ENCODE measurements at regions not wholly inside any gene's neighbourhood (a gene's known extent, or its start where the extent isn't known, plus 50 kb on each side); places are given as distances from the start of the nearest gene placed in this dataset.

DNA sequence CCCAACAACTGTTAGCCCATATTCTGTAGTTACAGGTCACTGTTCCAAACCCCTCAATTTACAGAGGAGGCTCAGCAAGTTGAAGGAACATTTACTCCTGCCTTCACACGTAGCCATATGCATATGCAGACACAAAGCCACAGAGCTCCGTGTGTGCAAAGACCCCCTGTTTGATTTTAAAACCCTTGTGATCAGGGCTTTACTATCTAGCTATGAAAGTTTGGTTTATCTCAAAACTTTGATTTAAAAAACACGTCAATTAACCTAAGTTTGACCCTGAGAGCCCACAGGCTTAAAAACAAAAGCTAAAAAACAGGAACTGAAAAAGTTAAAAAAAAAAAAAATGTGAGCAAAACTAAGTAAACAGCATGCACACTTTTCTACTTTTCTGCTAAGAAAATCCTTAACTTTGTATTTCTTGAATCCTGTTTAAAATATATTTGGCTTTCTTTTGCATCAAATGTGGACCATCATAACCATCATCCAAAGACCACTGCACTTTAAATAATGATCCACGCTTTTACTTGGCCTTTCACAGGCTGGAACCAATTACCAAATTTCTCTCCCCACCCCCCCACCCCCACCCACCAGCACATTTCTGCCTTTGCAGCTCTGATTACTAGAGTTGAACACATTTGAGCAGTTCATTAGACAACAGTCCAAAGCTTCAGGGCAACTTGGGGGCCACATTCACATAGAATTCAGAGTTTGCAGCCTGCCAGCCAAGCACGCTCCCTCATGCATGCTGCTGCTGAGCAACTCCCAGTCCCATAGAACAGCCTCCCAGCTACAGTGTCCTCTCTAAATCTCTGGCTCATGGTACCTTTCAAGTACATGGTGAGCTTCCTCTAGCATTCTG is 128.8 kb upstream of the MAP3K1 start:
- 60% methylated on average over 2 of the region's 5 CpGs for WGBS (ENCODE audit: insufficient coverage)
- Histone ChIP-seq H3K27ac (ENCODE audit: insufficient read depth in 1 of 2, low read depth in 1 of 2, low read length in 2 of 2, poor library complexity in 1 of 2, severe bottlenecking in 2 of 2) (no peak overlapping the region), H3K27me3 (replicated peaks in 2 of 5; ENCODE audit: control insufficient read depth in 4 of 5, insufficient read depth in 5 of 5, low read length in 4 of 5) (no peaks in the 10 kb centered on the region), H3K36me3 (ENCODE audit: control insufficient read depth in 4 of 4, insufficient read depth in 4 of 4, low read length in 3 of 4) (no peaks in the 10 kb centered on the region), H3K4me3 (ENCODE audit: control insufficient read depth in 1 of 7, extremely low read depth in 1 of 7, insufficient read depth in 4 of 7, low read depth in 2 of 7, low read length in 6 of 7) (no peak overlapping the region), H3K4me1 (ENCODE audit: control extremely low read depth in 1 of 4, control insufficient read depth in 4 of 4, insufficient read depth in 4 of 4, low read length in 3 of 4) (peaks cover 3 to 17% (median 12%) of the 10 kb centered on the region in 4 experiments), H3K9me3 (ENCODE audit: control extremely low read depth in 1 of 5, control insufficient read depth in 4 of 5, insufficient read depth in 2 of 5, low read depth in 1 of 5, low read length in 4 of 5) (peaks cover 0 to 3% (median 0%) of the 10 kb centered on the region in 5 experiments)
- peak; percentile 23 to 77 (median 69) for DNase-seq
- CTCF ChIA-PET = interaction anchor here (0.6 to 1.5 kb wide), 3 partner anchors 11 to 58 kb away, joined by 3 read pairs; no protein-coding TSS in a partner anchor
- POLR2A ChIA-PET = no interaction called here

DNA sequence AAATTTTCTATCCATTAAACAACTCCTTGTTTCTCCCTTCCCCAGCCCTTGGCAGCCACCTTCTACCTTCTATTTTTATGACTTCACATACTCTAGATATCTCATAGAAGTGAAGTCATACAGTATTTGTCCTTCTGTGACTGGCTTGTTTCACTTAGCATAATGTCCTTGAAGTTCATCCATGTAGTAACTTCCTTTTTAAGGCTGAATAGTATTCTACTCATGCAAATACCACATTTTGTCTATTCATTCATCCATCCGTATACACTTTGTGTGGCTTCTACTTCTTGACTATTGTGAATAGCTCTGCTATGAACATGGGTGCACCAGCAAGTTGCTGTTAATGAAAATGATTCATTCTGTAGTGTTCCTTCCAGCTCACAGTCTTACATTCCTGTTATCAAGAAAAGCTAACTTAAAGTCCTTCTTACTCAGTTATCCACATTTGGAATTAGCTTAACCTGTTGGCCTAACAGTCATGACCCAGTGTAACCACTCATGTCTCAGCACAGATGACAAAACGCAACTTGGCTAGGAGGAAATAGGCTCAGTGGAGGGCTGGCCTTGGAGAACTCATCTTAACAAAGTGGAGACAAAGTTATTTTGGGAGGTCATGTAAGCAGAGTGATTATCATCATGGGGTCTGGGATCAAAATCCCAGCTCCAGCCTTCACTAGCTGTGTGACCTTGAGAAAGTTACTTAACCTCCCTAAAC is 129.7 kb upstream of the MAP3K1 start:
- Histone ChIP-seq H3K27me3 (replicated peaks in 2 of 5; ENCODE audit: control insufficient read depth in 4 of 5, insufficient read depth in 5 of 5, low read length in 4 of 5) (no peaks in the 10 kb centered on the region), H3K36me3 (ENCODE audit: control insufficient read depth in 4 of 4, insufficient read depth in 4 of 4, low read length in 3 of 4) (no peaks in the 10 kb centered on the region), H3K4me3 (ENCODE audit: control insufficient read depth in 1 of 7, extremely low read depth in 1 of 7, insufficient read depth in 4 of 7, low read depth in 2 of 7, low read length in 6 of 7) (no peak overlapping the region), H3K27ac (ENCODE audit: insufficient read depth in 1 of 2, low read depth in 1 of 2, low read length in 2 of 2, poor library complexity in 1 of 2, severe bottlenecking in 2 of 2) (no peak overlapping the region), H3K4me1 (ENCODE audit: control extremely low read depth in 1 of 4, control insufficient read depth in 4 of 4, insufficient read depth in 4 of 4, low read length in 3 of 4) (peaks cover 3 to 17% (median 12%) of the 10 kb centered on the region in 4 experiments), H3K9me3 (ENCODE audit: control extremely low read depth in 1 of 5, control insufficient read depth in 4 of 5, insufficient read depth in 2 of 5, low read depth in 1 of 5, low read length in 4 of 5) (peaks cover 0 to 3% (median 0%) of the 10 kb centered on the region in 5 experiments)
- WGBS (ENCODE audit: insufficient coverage) = 100% methylated on average over 2 of the region's 2 CpGs
- ChIA-PET CTCF (interaction anchor here (1.2 to 1.5 kb wide), 2 partner anchors 10 to 15 kb away, joined by 3 read pairs; no protein-coding TSS in a partner anchor), POLR2A (no interaction called here)
- DNase-seq = no peak

DNA sequence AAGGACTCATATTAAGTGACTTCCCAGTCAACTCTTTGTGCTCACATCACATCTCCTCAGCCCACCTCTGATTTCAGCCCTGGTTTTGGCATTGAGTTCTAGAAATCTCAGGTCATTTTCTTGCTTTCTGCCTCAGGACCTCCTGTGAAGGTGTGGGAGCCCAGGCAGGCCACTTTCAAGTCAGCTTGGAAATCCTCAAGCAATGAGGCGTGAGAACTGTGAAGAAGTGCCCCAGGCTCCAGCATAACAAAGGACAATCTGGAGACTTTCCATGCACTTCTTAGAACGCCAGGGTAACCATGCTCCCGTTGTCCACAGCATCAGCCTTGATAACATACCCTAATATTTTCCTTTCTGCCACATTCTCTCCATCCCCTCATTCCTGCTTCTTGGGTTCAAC is 131.2 kb upstream of the MAP3K1 start:
- Histone ChIP-seq H3K27ac (ENCODE audit: insufficient read depth in 1 of 2, low read depth in 1 of 2, low read length in 2 of 2, poor library complexity in 1 of 2, severe bottlenecking in 2 of 2) (no peak overlapping the region), H3K36me3 (ENCODE audit: control insufficient read depth in 4 of 4, insufficient read depth in 4 of 4, low read length in 3 of 4) (no peaks in the 10 kb centered on the region), H3K9me3 (ENCODE audit: control extremely low read depth in 1 of 5, control insufficient read depth in 4 of 5, insufficient read depth in 2 of 5, low read depth in 1 of 5, low read length in 4 of 5) (peaks cover 0 to 3% (median 0%) of the 10 kb centered on the region in 5 experiments), H3K4me3 (ENCODE audit: control insufficient read depth in 1 of 7, extremely low read depth in 1 of 7, insufficient read depth in 4 of 7, low read depth in 2 of 7, low read length in 6 of 7) (no peak overlapping the region), H3K4me1 (ENCODE audit: control extremely low read depth in 1 of 4, control insufficient read depth in 4 of 4, insufficient read depth in 4 of 4, low read length in 3 of 4) (peaks cover 3 to 17% (median 12%) of the 10 kb centered on the region in 4 experiments), H3K27me3 (replicated peaks in 2 of 5; ENCODE audit: control insufficient read depth in 4 of 5, insufficient read depth in 5 of 5, low read length in 4 of 5) (no peaks in the 10 kb centered on the region)
- WGBS (ENCODE audit: insufficient coverage) = 94% methylated on average over 3 of the region's 3 CpGs
- CTCF ChIA-PET = interaction anchor here (1.2 kb wide), 1 partner anchor 52 kb away, joined by 4 read pairs; no protein-coding TSS in a partner anchor
- no peak for DNase-seq
- POLR2A ChIA-PET = no interaction called here

DNA sequence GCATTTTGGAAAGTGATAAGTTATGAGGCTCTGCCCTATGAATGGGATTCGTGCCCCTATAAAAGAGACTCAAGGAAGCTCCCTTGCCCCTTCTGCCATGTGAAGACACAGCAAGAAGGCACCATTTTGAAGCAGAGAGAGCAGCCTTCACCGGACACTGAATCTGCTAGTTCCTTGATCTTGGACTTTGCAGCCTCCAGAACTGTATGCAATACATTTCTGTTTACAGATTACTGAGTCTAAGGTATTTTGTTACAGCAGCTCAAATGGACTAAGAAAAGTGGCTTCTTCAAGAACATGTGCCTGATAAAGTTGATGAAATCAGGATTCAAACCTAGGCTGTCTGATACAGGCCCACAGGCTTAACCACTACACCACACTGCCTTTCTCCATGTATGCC is 131.6 kb upstream of the MAP3K1 start:
- ChIA-PET POLR2A (no interaction called here), CTCF (interaction anchor here (1.2 kb wide), 1 partner anchor 52 kb away, joined by 4 read pairs; no protein-coding TSS in a partner anchor)
- WGBS (ENCODE audit: insufficient coverage) = 100% methylated on average over 1 of the region's 2 CpGs
- H3K4me3 ChIP-seq (ENCODE audit: control insufficient read depth in 1 of 7, extremely low read depth in 1 of 7, insufficient read depth in 4 of 7, low read depth in 2 of 7, low read length in 6 of 7) = no peak overlapping the region
- peaks cover 3 to 17% (median 12%) of the 10 kb centered on the region in 4 experiments for H3K4me1 ChIP-seq (ENCODE audit: control extremely low read depth in 1 of 4, control insufficient read depth in 4 of 4, insufficient read depth in 4 of 4, low read length in 3 of 4)
- H3K9me3 ChIP-seq (ENCODE audit: control extremely low read depth in 1 of 5, control insufficient read depth in 4 of 5, insufficient read depth in 2 of 5, low read depth in 1 of 5, low read length in 4 of 5) = peaks cover 0 to 3% (median 0%) of the 10 kb centered on the region in 5 experiments
- H3K36me3 ChIP-seq (ENCODE audit: control insufficient read depth in 4 of 4, insufficient read depth in 4 of 4, low read length in 3 of 4) = no peaks in the 10 kb centered on the region
- no peak overlapping the region for H3K27ac ChIP-seq (ENCODE audit: insufficient read depth in 1 of 2, low read depth in 1 of 2, low read length in 2 of 2, poor library complexity in 1 of 2, severe bottlenecking in 2 of 2)
- no peak for DNase-seq
- H3K27me3 ChIP-seq (replicated peaks in 2 of 5; ENCODE audit: control insufficient read depth in 4 of 5, insufficient read depth in 5 of 5, low read length in 4 of 5) = no peaks in the 10 kb centered on the region

DNA sequence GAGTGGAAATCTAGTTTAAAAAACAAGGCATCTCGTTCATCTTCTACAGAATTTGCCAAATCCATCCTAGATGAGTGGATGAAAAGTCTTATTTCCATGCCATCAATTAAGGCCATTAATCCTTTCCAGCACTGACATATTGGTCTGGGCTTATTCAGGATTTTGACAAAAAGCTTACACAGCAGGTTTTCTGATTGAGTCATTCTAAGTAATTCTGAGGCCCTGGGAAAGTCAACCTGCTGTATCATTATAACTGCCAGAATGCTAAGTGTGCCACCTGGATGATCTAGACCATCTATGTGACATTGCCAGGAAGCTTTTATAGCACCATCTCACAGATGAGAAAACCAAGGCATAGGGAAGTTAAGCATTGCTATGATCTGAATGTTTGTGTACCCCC is 132.1 kb upstream of the MAP3K1 start:
- CTCF ChIA-PET = no interaction called here
- Histone ChIP-seq H3K27ac (ENCODE audit: insufficient read depth in 1 of 2, low read depth in 1 of 2, low read length in 2 of 2, poor library complexity in 1 of 2, severe bottlenecking in 2 of 2) (no peak overlapping the region), H3K4me3 (ENCODE audit: control insufficient read depth in 1 of 7, extremely low read depth in 1 of 7, insufficient read depth in 4 of 7, low read depth in 2 of 7, low read length in 6 of 7) (no peak overlapping the region), H3K27me3 (replicated peaks in 2 of 5; ENCODE audit: control insufficient read depth in 4 of 5, insufficient read depth in 5 of 5, low read length in 4 of 5) (no peaks in the 10 kb centered on the region), H3K36me3 (ENCODE audit: control insufficient read depth in 4 of 4, insufficient read depth in 4 of 4, low read length in 3 of 4) (no peaks in the 10 kb centered on the region), H3K4me1 (ENCODE audit: control extremely low read depth in 1 of 4, control insufficient read depth in 4 of 4, insufficient read depth in 4 of 4, low read length in 3 of 4) (peaks cover 3 to 15% (median 12%) of the 10 kb centered on the region in 4 experiments), H3K9me3 (ENCODE audit: control extremely low read depth in 1 of 5, control insufficient read depth in 4 of 5, insufficient read depth in 2 of 5, low read depth in 1 of 5, low read length in 4 of 5) (peaks cover 0 to 3% (median 0%) of the 10 kb centered on the region in 5 experiments)
- WGBS (ENCODE audit: insufficient coverage) = 100% methylated on average over 1 of the region's 1 CpG
- no peak for DNase-seq
- POLR2A ChIA-PET = no interaction called here

DNA sequence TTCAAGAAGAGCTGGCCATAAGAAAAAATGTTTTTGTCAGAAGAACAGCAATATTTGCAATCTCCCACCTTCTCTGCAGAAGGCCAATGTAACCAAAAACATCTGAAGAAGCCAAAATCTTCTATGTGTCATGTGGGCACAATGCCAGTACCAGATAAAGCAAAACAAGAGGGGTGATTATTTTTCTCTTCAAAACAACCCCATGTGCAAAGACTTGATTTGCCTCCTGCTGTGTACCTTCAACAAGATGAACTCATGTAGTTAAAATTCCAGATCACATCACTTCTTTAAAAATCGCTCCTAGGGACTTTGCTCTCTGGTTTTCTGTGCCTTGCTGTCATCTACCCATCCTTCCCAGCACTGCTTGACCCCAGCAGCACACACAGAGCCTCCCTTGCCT is 134.0 kb upstream of the MAP3K1 start:
- Histone ChIP-seq H3K4me3 (ENCODE audit: control insufficient read depth in 1 of 7, extremely low read depth in 1 of 7, insufficient read depth in 4 of 7, low read depth in 2 of 7, low read length in 6 of 7) (no peak overlapping the region), H3K27me3 (replicated peaks in 2 of 5; ENCODE audit: control insufficient read depth in 4 of 5, insufficient read depth in 5 of 5, low read length in 4 of 5) (no peaks in the 10 kb centered on the region), H3K9me3 (ENCODE audit: control extremely low read depth in 1 of 5, control insufficient read depth in 4 of 5, insufficient read depth in 2 of 5, low read depth in 1 of 5, low read length in 4 of 5) (peaks cover 0 to 3% (median 0%) of the 10 kb centered on the region in 5 experiments), H3K4me1 (ENCODE audit: control extremely low read depth in 1 of 4, control insufficient read depth in 4 of 4, insufficient read depth in 4 of 4, low read length in 3 of 4) (peaks cover 0 to 10% (median 5%) of the 10 kb centered on the region in 4 experiments), H3K36me3 (ENCODE audit: control insufficient read depth in 4 of 4, insufficient read depth in 4 of 4, low read length in 3 of 4) (no peaks in the 10 kb centered on the region), H3K27ac (ENCODE audit: insufficient read depth in 1 of 2, low read depth in 1 of 2, low read length in 2 of 2, poor library complexity in 1 of 2, severe bottlenecking in 2 of 2) (no peak overlapping the region)
- DNase-seq = peak in 1 of 3 donors; percentile 14
- ChIA-PET POLR2A (no interaction called here), CTCF (no interaction called here)
- WGBS (ENCODE audit: insufficient coverage) = 100% methylated on average over 1 of the region's 1 CpG

DNA sequence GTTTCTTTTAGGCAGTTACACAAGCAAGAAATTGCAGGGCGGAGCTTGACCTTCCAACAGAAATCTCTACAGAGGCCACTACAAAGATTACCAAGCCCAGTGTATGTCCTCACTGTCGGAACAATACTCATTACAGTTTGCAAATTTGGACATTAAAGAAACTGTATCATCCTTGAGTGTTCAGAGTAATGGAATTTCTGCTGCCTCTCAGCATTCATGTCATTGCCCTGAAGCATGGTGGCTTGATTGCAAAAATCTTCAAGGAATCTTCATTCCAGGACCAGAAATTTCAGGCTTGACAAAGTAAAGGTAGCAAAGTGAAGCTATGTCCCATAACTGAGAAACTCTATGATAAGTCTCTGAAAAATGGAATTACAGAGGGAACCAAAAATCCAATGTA is 134.6 kb upstream of the MAP3K1 start:
- Histone ChIP-seq H3K36me3 (ENCODE audit: control insufficient read depth in 4 of 4, insufficient read depth in 4 of 4, low read length in 3 of 4) (no peaks in the 10 kb centered on the region), H3K4me1 (ENCODE audit: control extremely low read depth in 1 of 4, control insufficient read depth in 4 of 4, insufficient read depth in 4 of 4, low read length in 3 of 4) (peaks cover 0 to 4% (median 0%) of the 10 kb centered on the region in 4 experiments), H3K27me3 (replicated peaks in 2 of 5; ENCODE audit: control insufficient read depth in 4 of 5, insufficient read depth in 5 of 5, low read length in 4 of 5) (no peaks in the 10 kb centered on the region), H3K27ac (ENCODE audit: insufficient read depth in 1 of 2, low read depth in 1 of 2, low read length in 2 of 2, poor library complexity in 1 of 2, severe bottlenecking in 2 of 2) (no peak overlapping the region), H3K9me3 (ENCODE audit: control extremely low read depth in 1 of 5, control insufficient read depth in 4 of 5, insufficient read depth in 2 of 5, low read depth in 1 of 5, low read length in 4 of 5) (peaks cover 0 to 3% (median 0%) of the 10 kb centered on the region in 5 experiments), H3K4me3 (ENCODE audit: control insufficient read depth in 1 of 7, extremely low read depth in 1 of 7, insufficient read depth in 4 of 7, low read depth in 2 of 7, low read length in 6 of 7) (no peak overlapping the region)
- CTCF ChIA-PET = no interaction called here
- WGBS (ENCODE audit: insufficient coverage) = 100% methylated on average over 1 of the region's 2 CpGs
- no peak for DNase-seq
- POLR2A ChIA-PET = no interaction called here
